Esophagus muscularis mucosa (tissue), 4 donors: ENCODE measurements at regions not wholly inside any gene's neighbourhood (a gene's known extent, or its start where the extent isn't known, plus 50 kb on each side); places are given as distances from the start of the nearest gene placed in this dataset.

Experiments used
- EP300 ChIP-seq: sonication (generic); formaldehyde crosslinking; IDR thresholded peaks from one replicate; pipeline ENCODE4 v1.6.1; 2017; ENCODE audit warnings: antibody characterized with exemption
- POLR2A ChIP-seq: fragments of 450-650 bp; IDR thresholded peaks from one replicate; pipeline ENCODE4 v1.6.1; 2017; ENCODE audit warnings: antibody characterized with exemption, moderate library complexity, mild to moderate bottlenecking, low read depth
- POLR2AphosphoS5 ChIP-seq, 2 donors: sonication (generic); formaldehyde crosslinking; IDR thresholded peaks; one replicate each; pipeline ENCODE4 v1.6.1; 2017; ENCODE audit warnings: antibody characterized with exemption in 2 of 2
- TF ChIP-seq, protein P1 (sequence below), 3 experiments: fragments of 200-600 bp in 2 of 3; fragments of 450-650 bp in 1 of 3; sonication (generic) in 2 of 3; IDR thresholded peaks; one replicate each; pipeline ENCODE4 v1.5.1; 2017 to 2019; ENCODE audit warnings: antibody characterized with exemption in 3 of 3, mild to moderate bottlenecking in 2 of 3, moderate library complexity in 1 of 3

- TF ChIP-seq POLR2A (no peak), POLR2AphosphoS5 (IDR thresholded peaks at IDR 0.05) (no peak), EP300 (no peak)
- TF ChIP-seq, protein P1, sequence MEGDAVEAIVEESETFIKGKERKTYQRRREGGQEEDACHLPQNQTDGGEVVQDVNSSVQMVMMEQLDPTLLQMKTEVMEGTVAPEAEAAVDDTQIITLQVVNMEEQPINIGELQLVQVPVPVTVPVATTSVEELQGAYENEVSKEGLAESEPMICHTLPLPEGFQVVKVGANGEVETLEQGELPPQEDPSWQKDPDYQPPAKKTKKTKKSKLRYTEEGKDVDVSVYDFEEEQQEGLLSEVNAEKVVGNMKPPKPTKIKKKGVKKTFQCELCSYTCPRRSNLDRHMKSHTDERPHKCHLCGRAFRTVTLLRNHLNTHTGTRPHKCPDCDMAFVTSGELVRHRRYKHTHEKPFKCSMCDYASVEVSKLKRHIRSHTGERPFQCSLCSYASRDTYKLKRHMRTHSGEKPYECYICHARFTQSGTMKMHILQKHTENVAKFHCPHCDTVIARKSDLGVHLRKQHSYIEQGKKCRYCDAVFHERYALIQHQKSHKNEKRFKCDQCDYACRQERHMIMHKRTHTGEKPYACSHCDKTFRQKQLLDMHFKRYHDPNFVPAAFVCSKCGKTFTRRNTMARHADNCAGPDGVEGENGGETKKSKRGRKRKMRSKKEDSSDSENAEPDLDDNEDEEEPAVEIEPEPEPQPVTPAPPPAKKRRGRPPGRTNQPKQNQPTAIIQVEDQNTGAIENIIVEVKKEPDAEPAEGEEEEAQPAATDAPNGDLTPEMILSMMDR (IDR thresholded peaks at IDR 0.05) = no peak
Observed at GRCh38 chr12:73769337-73769736, 768.3 kb upstream of the ATXN7L3B start.
